BLaER1 (cell line): ENCODE measurements at regions not wholly inside any gene's neighbourhood (a gene's known extent, or its start where the extent isn't known, plus 50 kb on each side); places are given as distances from the start of the nearest gene placed in this dataset.

Source experiments
- H3K27ac ChIP-seq: shearing (Covaris generic); formaldehyde crosslinking; 2 replicates; pipeline ENCODE4 v1.8.1; 2022
- H3K27me3 ChIP-seq: shearing (Covaris generic); formaldehyde crosslinking; 2 replicates; pipeline ENCODE4 v1.8.1; 2022
- H3K36me3 ChIP-seq: shearing (Covaris generic); formaldehyde crosslinking; 2 replicates; pipeline ENCODE4 v1.8.1; 2022
- H3K4me1 ChIP-seq: shearing (Covaris generic); formaldehyde crosslinking; 2 replicates; pipeline ENCODE4 v1.8.1; 2022
- H3K4me2 ChIP-seq: shearing (Covaris generic); formaldehyde crosslinking; 2 replicates; pipeline ENCODE4 v1.8.1; 2022
- H3K4me3 ChIP-seq: shearing (Covaris generic); formaldehyde crosslinking; 2 replicates; pipeline ENCODE4 v1.8.1; 2022
- H3K9ac ChIP-seq: shearing (Covaris generic); formaldehyde crosslinking; 2 replicates; pipeline ENCODE4 v1.8.1; 2022
- H3K9me3 ChIP-seq: shearing (Covaris generic); formaldehyde crosslinking; 2 replicates; pipeline ENCODE4 v1.8.1; 2022
- H4K20me1 ChIP-seq: shearing (Covaris generic); formaldehyde crosslinking; 2 replicates; pipeline ENCODE4 v1.8.1; 2022
- Cebpa-rat ChIP-seq: shearing (Covaris generic); IDR thresholded peaks from 2 replicates; pipeline ENCODE4 v1.8.1; 2022

GRCh38 chr4:181775298-181775697 lies 467.9 kb upstream of the TENM3 start:
- 0 out of 2 replicates have a peak, but pooled peaks cover 4% of the 10 kb centered on the region for H3K9me3 ChIP-seq
- H3K4me2 ChIP-seq, result no peak overlapping the region
- H3K9ac ChIP-seq, result no peak overlapping the region
- no peak overlapping the region for H3K4me3 ChIP-seq
- no peaks in the 10 kb centered on the region for H4K20me1 ChIP-seq
- peaks cover 7% of the 10 kb centered on the region for H3K4me1 ChIP-seq
- no peak for TF ChIP-seq Cebpa-rat
- H3K36me3 ChIP-seq, result no peaks in the 10 kb centered on the region
- no peak overlapping the region for H3K27ac ChIP-seq
- no peaks in the 10 kb centered on the region for H3K27me3 ChIP-seq

- Histone ChIP-seq H3K9ac (no peak overlapping the region), H3K4me1 (peaks cover 7% of the 10 kb centered on the region), H4K20me1 (no peaks in the 10 kb centered on the region)
These were observed 466.7 kb upstream of the TENM3 start for GRCh38 chr4:181776264-181777054.

GRCh38 chr4:181777518-181777917 lies 465.7 kb upstream of the TENM3 start:
- Histone ChIP-seq H4K20me1 (no peaks in the 10 kb centered on the region), H3K4me1 (peaks cover 7% of the 10 kb centered on the region), H3K27ac (no peak overlapping the region), H3K9ac (no peak overlapping the region), H3K4me2 (no peak overlapping the region), H3K36me3 (no peaks in the 10 kb centered on the region), H3K4me3 (no peak overlapping the region), H3K27me3 (no peaks in the 10 kb centered on the region), H3K9me3 (0 out of 2 replicates have a peak, but pooled peaks cover 4% of the 10 kb centered on the region)
- no peak for TF ChIP-seq Cebpa-rat

More at GRCh38 chr4:181776264-181777054, 466.7 kb upstream of the TENM3 start:
- no peaks in the 10 kb centered on the region for H3K36me3 ChIP-seq
- TF ChIP-seq Cebpa-rat, result no peak
- H3K27ac ChIP-seq, result no peak overlapping the region
- H3K27me3 ChIP-seq, result no peaks in the 10 kb centered on the region
- H3K4me2 ChIP-seq, result no peak overlapping the region
- no peak overlapping the region for H3K4me3 ChIP-seq
- 0 out of 2 replicates have a peak, but pooled peaks cover 4% of the 10 kb centered on the region for H3K9me3 ChIP-seq

GRCh38 chr4:181784881-181785280 lies 458.3 kb upstream of the TENM3 start:
- Histone ChIP-seq H3K27ac (no peak overlapping the region), H3K36me3 (no peaks in the 10 kb centered on the region), H3K9me3 (no peaks in the 10 kb centered on the region), H3K4me3 (no peak overlapping the region), H3K4me1 (no peaks in the 10 kb centered on the region), H4K20me1 (no peaks in the 10 kb centered on the region), H3K4me2 (no peak overlapping the region), H3K9ac (no peak overlapping the region), H3K27me3 (no peaks in the 10 kb centered on the region)
- no peak for TF ChIP-seq Cebpa-rat

- Histone ChIP-seq H3K27ac (no peak overlapping the region), H4K20me1 (no peaks in the 10 kb centered on the region), H3K27me3 (no peaks in the 10 kb centered on the region), H3K4me2 (no peak overlapping the region), H3K4me1 (no peaks in the 10 kb centered on the region), H3K4me3 (no peak overlapping the region), H3K9ac (no peak overlapping the region), H3K36me3 (no peaks in the 10 kb centered on the region), H3K9me3 (peaks cover 7% of the 10 kb centered on the region)
- no peak for TF ChIP-seq Cebpa-rat
These were observed 450.6 kb upstream of the TENM3 start for GRCh38 chr4:181792641-181793040.

- no peaks in the 10 kb centered on the region for H3K36me3 ChIP-seq
- no peak overlapping the region for H3K9ac ChIP-seq
- H3K9me3 ChIP-seq, result peaks cover 7% of the 10 kb centered on the region
- no peak overlapping the region for H3K4me2 ChIP-seq
- no peaks in the 10 kb centered on the region for H3K27me3 ChIP-seq
- H3K4me3 ChIP-seq, result no peak overlapping the region
- TF ChIP-seq Cebpa-rat, result no peak
- H4K20me1 ChIP-seq, result no peaks in the 10 kb centered on the region
- no peak overlapping the region for H3K27ac ChIP-seq
- H3K4me1 ChIP-seq, result no peaks in the 10 kb centered on the region
These were observed 450.1 kb upstream of the TENM3 start for GRCh38 chr4:181793096-181793495.

GRCh38 chr4:181796502-181796901 lies 446.7 kb upstream of the TENM3 start:
- Histone ChIP-seq H4K20me1 (no peaks in the 10 kb centered on the region), H3K4me1 (no peaks in the 10 kb centered on the region), H3K9me3 (peaks cover 7% of the 10 kb centered on the region), H3K27me3 (no peaks in the 10 kb centered on the region), H3K4me3 (no peak overlapping the region), H3K9ac (no peak overlapping the region), H3K4me2 (no peak overlapping the region), H3K36me3 (no peaks in the 10 kb centered on the region), H3K27ac (no peak overlapping the region)
- no peak for TF ChIP-seq Cebpa-rat

GRCh38 chr4:181798536-181798935 lies 444.7 kb upstream of the TENM3 start:
- Histone ChIP-seq H3K4me2 (no peak overlapping the region), H3K4me1 (no peaks in the 10 kb centered on the region), H3K9me3 (peaks cover 7% of the 10 kb centered on the region), H3K4me3 (no peak overlapping the region), H3K36me3 (no peaks in the 10 kb centered on the region), H3K27me3 (no peaks in the 10 kb centered on the region), H3K27ac (no peak overlapping the region), H3K9ac (no peak overlapping the region), H4K20me1 (no peaks in the 10 kb centered on the region)
- TF ChIP-seq Cebpa-rat, result no peak

GRCh38 chr4:181799561-181800069 lies 443.6 kb upstream of the TENM3 start:
- Histone ChIP-seq H3K4me2 (no peak overlapping the region), H4K20me1 (no peaks in the 10 kb centered on the region), H3K9ac (no peak overlapping the region), H3K4me3 (no peak overlapping the region), H3K27me3 (no peaks in the 10 kb centered on the region), H3K4me1 (no peaks in the 10 kb centered on the region), H3K9me3 (peaks cover 7% of the 10 kb centered on the region), H3K27ac (no peak overlapping the region), H3K36me3 (no peaks in the 10 kb centered on the region)
- TF ChIP-seq Cebpa-rat, result no peak

- no peak overlapping the region for H3K4me2 ChIP-seq
- no peaks in the 10 kb centered on the region for H4K20me1 ChIP-seq
- H3K36me3 ChIP-seq, result no peaks in the 10 kb centered on the region
- no peaks in the 10 kb centered on the region for H3K9me3 ChIP-seq
- no peak overlapping the region for H3K4me3 ChIP-seq
- no peak overlapping the region for H3K27ac ChIP-seq
- no peaks in the 10 kb centered on the region for H3K4me1 ChIP-seq
- no peak for TF ChIP-seq Cebpa-rat
- no peak overlapping the region for H3K9ac ChIP-seq
- no peaks in the 10 kb centered on the region for H3K27me3 ChIP-seq
These were observed 441.0 kb upstream of the TENM3 start for GRCh38 chr4:181802207-181802606.
